HEK293 (cell line): ENCODE measurements at regions not wholly inside any gene's neighbourhood (a gene's known extent, or its start where the extent isn't known, plus 50 kb on each side); places are given as distances from the start of the nearest gene placed in this dataset.

ENCODE experiments used
- CTCF ChIA-PET: fragments of 350-600 bp; formaldehyde crosslinking; extraction: SDS; loops from one replicate; lab custom pipeline; 2021; ENCODE audit warnings: antibody characterized with exemption; lab: Yijun Ruan, JAX
- POLR2A ChIA-PET: fragments of 300-600 bp; formaldehyde crosslinking; extraction: SDS; loops from one replicate; lab custom pipeline; 2020; ENCODE audit warnings: antibody characterized with exemption, inconsistent platforms; lab: Yijun Ruan, JAX
- H3K27ac ChIP-seq: fragments of 200-500 bp; sonication (Bioruptor generic); 2 replicates; pipeline ENCODE4 v1.5.1; 2014; ENCODE audit warnings: low read depth, low read length, control low read depth, inconsistent platforms; ENCODE audit errors: extremely low read depth
- H3K36me3 ChIP-seq, 2 experiments: fragments of 200-500 bp in 1 of 2; sonication (Bioruptor generic) in 1 of 2; 1 replicate in 1 of 2; 2 replicates in 1 of 2; pipeline ENCODE4 v1.5.1; 2014 to 2017; ENCODE audit warnings: inconsistent platforms in 2 of 2, low read length in 2 of 2; ENCODE audit not compliant: control insufficient read depth in 2 of 2, insufficient read depth in 1 of 2
- H3K4me1 ChIP-seq: fragments of 200-500 bp; sonication (Bioruptor generic); 2 replicates; pipeline ENCODE4 v1.5.1; 2014; ENCODE audit warnings: mild to moderate bottlenecking, low read length, inconsistent platforms; ENCODE audit not compliant: control insufficient read depth, insufficient read depth
- H3K4me3 ChIP-seq: 2 replicates; pipeline ENCODE4 v1.5.1; 2011; ENCODE audit warnings: low read depth, mild to moderate bottlenecking, control low read depth, low read length, moderate library complexity
- H3K9me3 ChIP-seq: fragments of 200-500 bp; sonication (Bioruptor generic); 2 replicates; pipeline ENCODE4 v1.5.1; 2014; ENCODE audit warnings: low read depth, low read length, inconsistent platforms; ENCODE audit not compliant: control insufficient read depth, insufficient read depth
- GLIS1 ChIP-seq: fragments of 450-650 bp; formaldehyde crosslinking; IDR thresholded peaks from 2 replicates; pipeline ENCODE4 v1.5.1; 2016; ENCODE audit warnings: missing biosample characterization, missing genetic modification characterization
- INSM2 ChIP-seq: fragments of 450-650 bp; formaldehyde crosslinking; IDR thresholded peaks from 2 replicates; pipeline ENCODE4 v1.5.1; 2016; ENCODE audit warnings: missing biosample characterization, missing genetic modification characterization
- KLF7 ChIP-seq: fragments of 450-650 bp; formaldehyde crosslinking; IDR thresholded peaks from 2 replicates; pipeline ENCODE4 v1.5.1; 2016; ENCODE audit warnings: missing biosample characterization, missing genetic modification characterization, borderline replicate concordance
- RBAK ChIP-seq: fragments of 450-650 bp; formaldehyde crosslinking; IDR thresholded peaks from 2 replicates; pipeline ENCODE4 v1.5.1; 2016; ENCODE audit warnings: missing biosample characterization, missing genetic modification characterization
- REPIN1 ChIP-seq: fragments of 450-650 bp; formaldehyde crosslinking; IDR thresholded peaks from 2 replicates; pipeline ENCODE4 v1.5.1; 2017; ENCODE audit warnings: missing biosample characterization, missing genetic modification characterization, low read depth
- SCRT1 ChIP-seq: fragments of 450-650 bp; formaldehyde crosslinking; IDR thresholded peaks from 2 replicates; pipeline ENCODE4 v1.5.1; 2016; ENCODE audit warnings: missing biosample characterization, missing genetic modification characterization, borderline replicate concordance
- SCRT2 ChIP-seq: fragments of 450-650 bp; formaldehyde crosslinking; IDR thresholded peaks from 2 replicates; pipeline ENCODE4 v1.5.1; 2016; ENCODE audit warnings: missing biosample characterization, missing genetic modification characterization
- SP7 ChIP-seq: fragments of 450-650 bp; formaldehyde crosslinking; IDR thresholded peaks from 2 replicates; pipeline ENCODE4 v1.5.1; 2016; ENCODE audit warnings: missing biosample characterization, missing genetic modification characterization
- ZBTB21 ChIP-seq: fragments of 450-650 bp; formaldehyde crosslinking; IDR thresholded peaks from 2 replicates; pipeline ENCODE4 v1.5.1; 2017; ENCODE audit warnings: missing biosample characterization, missing genetic modification characterization
- ZFP69B ChIP-seq: fragments of 450-650 bp; formaldehyde crosslinking; IDR thresholded peaks from 2 replicates; pipeline ENCODE4 v1.5.1; 2016; ENCODE audit warnings: missing biosample characterization, missing genetic modification characterization
- ZIC2 ChIP-seq: fragments of 450-650 bp; formaldehyde crosslinking; IDR thresholded peaks from 2 replicates; pipeline ENCODE4 v1.5.1; 2016; ENCODE audit warnings: missing biosample characterization, missing genetic modification characterization
- ZNF112 ChIP-seq: fragments of 450-650 bp; formaldehyde crosslinking; IDR thresholded peaks from 2 replicates; pipeline ENCODE4 v1.5.0; 2017; ENCODE audit warnings: missing biosample characterization, missing genetic modification characterization
- ZNF114 ChIP-seq: fragments of 450-650 bp; formaldehyde crosslinking; IDR thresholded peaks from 2 replicates; pipeline ENCODE4 v1.5.0; 2017; ENCODE audit warnings: missing biosample characterization, missing genetic modification characterization
- ZNF184 ChIP-seq: fragments of 450-650 bp; IDR thresholded peaks from 2 replicates; pipeline ENCODE4 v1.5.1; 2018; ENCODE audit warnings: missing biosample characterization, mild to moderate bottlenecking, missing genetic modification characterization
- ZNF211 ChIP-seq: fragments of 450-650 bp; formaldehyde crosslinking; IDR thresholded peaks from 2 replicates; pipeline ENCODE4 v1.5.1; 2016; ENCODE audit warnings: low read depth, missing biosample characterization, missing genetic modification characterization
- ZNF292 ChIP-seq: fragments of 450-650 bp; formaldehyde crosslinking; IDR thresholded peaks from 2 replicates; pipeline ENCODE4 v1.5.1; 2016; ENCODE audit warnings: low read depth, missing biosample characterization, missing genetic modification characterization, borderline replicate concordance
- ZNF394 ChIP-seq: fragments of 450-650 bp; formaldehyde crosslinking; IDR thresholded peaks from 2 replicates; pipeline ENCODE4 v1.5.1; 2016; ENCODE audit warnings: missing biosample characterization, missing genetic modification characterization, mild to moderate bottlenecking, moderate library complexity, borderline replicate concordance
- ZNF433 ChIP-seq: fragments of 450-650 bp; formaldehyde crosslinking; IDR thresholded peaks from 2 replicates; pipeline ENCODE4 v1.5.1; 2016; ENCODE audit warnings: missing biosample characterization, missing genetic modification characterization, low read depth
- ZNF514 ChIP-seq: fragments of 450-650 bp; formaldehyde crosslinking; IDR thresholded peaks from 2 replicates; pipeline ENCODE4 v1.5.1; 2016; ENCODE audit warnings: missing biosample characterization, missing genetic modification characterization
- ZNF549 ChIP-seq: fragments of 450-650 bp; IDR thresholded peaks from 2 replicates; pipeline ENCODE4 v1.5.1; 2018; ENCODE audit warnings: missing biosample characterization, missing genetic modification characterization, mild to moderate bottlenecking, inconsistent platforms, moderate library complexity
- ZNF580 ChIP-seq: fragments of 450-650 bp; formaldehyde crosslinking; IDR thresholded peaks from 2 replicates; pipeline ENCODE4 v1.5.1; 2016; ENCODE audit warnings: missing biosample characterization, missing genetic modification characterization
- ZNF692 ChIP-seq: fragments of 450-650 bp; formaldehyde crosslinking; IDR thresholded peaks from 2 replicates; pipeline ENCODE4 v1.5.1; 2016; ENCODE audit warnings: missing biosample characterization, missing genetic modification characterization
- ZNF792 ChIP-seq: fragments of 450-650 bp; formaldehyde crosslinking; IDR thresholded peaks from 2 replicates; pipeline ENCODE4 v1.5.1; 2016; ENCODE audit warnings: missing biosample characterization, missing genetic modification characterization
- ZSCAN30 ChIP-seq: fragments of 450-650 bp; IDR thresholded peaks from 2 replicates; pipeline ENCODE4 v1.5.1; 2018; ENCODE audit warnings: missing biosample characterization, mild to moderate bottlenecking, missing genetic modification characterization, moderate library complexity
- ZXDB ChIP-seq: fragments of 450-650 bp; formaldehyde crosslinking; IDR thresholded peaks from 2 replicates; pipeline ENCODE4 v1.5.1; 2016; ENCODE audit warnings: missing biosample characterization, missing genetic modification characterization

- no peak for TF ChIP-seq ZNF292 (tag by site-specific recombination)
- TF ChIP-seq ZNF211 (tag by site-specific recombination): no peak
- no peak for TF ChIP-seq GLIS1 (tag by site-specific recombination)
- no peak for TF ChIP-seq ZSCAN30 (tag by site-specific recombination)
- no peak for TF ChIP-seq KLF7 (tag by site-specific recombination)
- no peak for TF ChIP-seq ZFP69B (tag by site-specific recombination)
- TF ChIP-seq, all 188 proteins: peak for 0
Measured at GRCh38 chr5:71893451-71893850, 174.4 kb downstream of the CARTPT start (continued).

GRCh38 chr5:71894091-71894490 lies 175.0 kb downstream of the CARTPT start:
- Histone ChIP-seq H3K36me3 (no peaks in the 10 kb centered on the region), H3K4me3 (no peak overlapping the region), H3K4me1 (no peaks in the 10 kb centered on the region), H3K9me3 (no peaks in the 10 kb centered on the region), H3K27ac (no peak overlapping the region)
- ChIA-PET POLR2A (no interaction called here), CTCF (interaction anchor here (1.2 kb wide), 1 partner anchor 22 kb away, joined by 3 read pairs; no protein-coding TSS in a partner anchor)
- TF ChIP-seq SCRT1 (tag by site-specific recombination) (0 out of 2 replicates have a peak, but pooled peaks have one; percentile 44), ZNF514 (tag by site-specific recombination) (no peak), ZNF692 (tag by site-specific recombination) (no peak), SCRT2 (tag by site-specific recombination) (peak; percentile 82)

- Histone ChIP-seq H3K9me3 (no peaks in the 10 kb centered on the region), H3K4me3 (no peak overlapping the region), H3K27ac (no peak overlapping the region), H3K4me1 (no peaks in the 10 kb centered on the region), H3K36me3 (no peaks in the 10 kb centered on the region)
- CTCF ChIA-PET: no interaction called here
- POLR2A ChIA-PET: interaction anchor here (0.6 kb wide), 1 partner anchor 1927 kb away, joined by 3 read pairs; no protein-coding TSS in a partner anchor
- no peak for TF ChIP-seq ZXDB (tag by site-specific recombination)
- no peak for TF ChIP-seq ZNF114 (tag by site-specific recombination)
- TF ChIP-seq REPIN1 (tag by site-specific recombination): no peak
- TF ChIP-seq ZNF792 (tag by site-specific recombination): no peak
- no peak for TF ChIP-seq INSM2 (tag by site-specific recombination)
- no peak for TF ChIP-seq ZNF692 (tag by site-specific recombination)
- TF ChIP-seq ZNF112 (tag by site-specific recombination): no peak
- TF ChIP-seq RBAK (tag by site-specific recombination): no peak
- TF ChIP-seq ZNF580: no peak
- no peak for TF ChIP-seq ZIC2
- TF ChIP-seq ZNF211 (tag by site-specific recombination): no peak
- TF ChIP-seq ZNF433 (tag by site-specific recombination): no peak
- no peak for TF ChIP-seq ZNF394 (tag by site-specific recombination)
- no peak for TF ChIP-seq SP7
- TF ChIP-seq ZBTB21: no peak
- no peak for TF ChIP-seq ZNF184 (tag by site-specific recombination)
- TF ChIP-seq ZNF549 (tag by site-specific recombination): no peak
Measured at GRCh38 chr5:71895546-71895945, 176.5 kb downstream of the CARTPT start.
